ENCODE measurements at regions not wholly inside any gene's neighbourhood (a gene's known extent, or its start where the extent isn't known, plus 50 kb on each side); places are given as distances from the start of the nearest gene placed in this dataset.

GRCh38 chr16:9670033-9670432 is 512.2 kb downstream of the GRIN2A start:
- TF ChIP-seq POLR2A (IDR thresholded peaks at IDR 0.05) (no peak), CTCF (IDR thresholded peaks at IDR 0.05) (no peak)

Measured in thyroid gland (tissue), 4 donors.